Endodermal cell (in vitro differentiated cells): ENCODE measurements at regions not wholly inside any gene's neighbourhood (a gene's known extent, or its start where the extent isn't known, plus 50 kb on each side); places are given as distances from the start of the nearest gene placed in this dataset.

Experiments used
- DNase-seq: peaks from one replicate; pipeline ENCODE4 v3.0.0-alpha.2; 2017
- H3K27ac ChIP-seq: 2 replicates; pipeline ENCODE4 v1.5.1; 2013; ENCODE audit warnings: mild to moderate bottlenecking, low read depth, low read length, moderate library complexity
- H3K27me3 ChIP-seq: 2 replicates; pipeline ENCODE4 v1.6.1; 2013; ENCODE audit warnings: mild to moderate bottlenecking, low read length, moderate library complexity; ENCODE audit not compliant: insufficient read depth, control insufficient read depth, poor library complexity, severe bottlenecking
- H3K36me3 ChIP-seq: 2 replicates; pipeline ENCODE4 v1.7.0; 2013; ENCODE audit warnings: mild to moderate bottlenecking, low read length, moderate library complexity; ENCODE audit not compliant: control insufficient read depth, insufficient read depth
- H3K4me1 ChIP-seq: one replicate; pipeline ENCODE4 v1.7.0; 2013; ENCODE audit warnings: low read length; ENCODE audit not compliant: control insufficient read depth, insufficient read depth
- H3K4me3 ChIP-seq: 2 replicates; pipeline ENCODE4 v1.5.1; 2013; ENCODE audit warnings: mild to moderate bottlenecking, low read length, moderate library complexity
- H3K9ac ChIP-seq: 2 replicates; pipeline ENCODE4 v1.6.1; 2013; ENCODE audit warnings: mild to moderate bottlenecking, low read length, moderate library complexity; ENCODE audit not compliant: poor library complexity, severe bottlenecking; ENCODE audit errors: extremely low read depth
- H3K9me3 ChIP-seq: 2 replicates; pipeline ENCODE4 v1.6.1; 2013; ENCODE audit warnings: mild to moderate bottlenecking, low read length, moderate library complexity; ENCODE audit not compliant: control insufficient read depth
- H3K27ac Mint-ChIP-seq: 2 replicates; pipeline ENCODE4 v1.8.0; 2020; ENCODE audit warnings: mixed read lengths
- H3K27me3 Mint-ChIP-seq: 2 replicates; pipeline ENCODE4 v1.8.0; 2021; ENCODE audit warnings: mild to moderate bottlenecking, mixed read lengths; ENCODE audit not compliant: insufficient read depth
- H3K36me3 Mint-ChIP-seq: 2 replicates; pipeline ENCODE4 v1.8.0; 2020; ENCODE audit warnings: low read depth, mixed read lengths
- H3K4me1 Mint-ChIP-seq: 2 replicates; pipeline ENCODE4 v1.8.0; 2020; ENCODE audit warnings: mixed read lengths
- H3K4me3 Mint-ChIP-seq: 2 replicates; pipeline ENCODE4 v1.8.0; 2020; ENCODE audit warnings: mild to moderate bottlenecking, moderate library complexity, mixed read lengths
- H3K9me3 Mint-ChIP-seq: 2 replicates; pipeline ENCODE4 v1.8.0; 2020; ENCODE audit warnings: mild to moderate bottlenecking, mixed read lengths
- WGBS, 2 experiments: methylation state at CpG; one replicate each; pipeline versions ENCODE4 v1.1.5 to v1.1.7; 2013; ENCODE audit warnings: missing lambda C conversion rate in 2 of 2, mixed read lengths in 1 of 2; ENCODE audit not compliant: insufficient coverage in 1 of 2, insufficient read length in 1 of 2; 5-methylcytosine and 5-hydroxymethylcytosine counted together
- TF ChIP-seq, protein P1 (sequence below): fragments of 200-600 bp; sonication (generic); conservative IDR thresholded peaks from 2 replicates; pipeline ENCODE4 v1.5.0; 2021; ENCODE audit warnings: antibody characterized with exemption, mild to moderate bottlenecking

DNA sequence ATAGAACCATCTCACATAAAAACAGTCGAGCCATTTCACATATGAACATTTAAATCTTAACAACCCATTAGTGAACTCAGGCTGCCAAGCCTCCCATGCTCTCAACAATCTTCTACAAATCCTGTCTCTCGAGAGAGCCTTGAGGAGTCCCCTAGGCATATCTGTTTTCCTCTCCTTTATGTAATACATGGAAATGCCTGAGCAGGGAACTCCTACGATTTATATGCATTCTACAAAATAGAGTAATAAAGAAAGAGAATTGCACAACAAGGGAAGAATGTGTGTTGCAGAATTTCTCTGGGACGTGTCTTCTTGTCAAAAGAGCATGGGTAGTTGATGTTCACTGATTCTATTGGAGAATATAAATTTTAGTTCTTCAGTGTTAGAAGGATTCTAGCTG is 101.8 kb upstream of the VCX2 start:
- H3K36me3 Mint-ChIP-seq: peaks cover 2% of the 10 kb centered on the region
- H3K9me3 ChIP-seq: no peaks in the 10 kb centered on the region
- DNase-seq: no peak
- 92 to 100% methylated on average over 2 to 4 of the region's 4 CpGs for WGBS, 2 experiments
- H3K27me3 ChIP-seq: no peaks in the 10 kb centered on the region
- H3K27ac Mint-ChIP-seq: no peak overlapping the region
- H3K4me3 ChIP-seq: no peak overlapping the region
- H3K4me1 ChIP-seq: no peaks in the 10 kb centered on the region
- no peaks in the 10 kb centered on the region for H3K4me1 Mint-ChIP-seq
- no peaks in the 10 kb centered on the region for H3K36me3 ChIP-seq
- no peak overlapping the region for H3K4me3 Mint-ChIP-seq
- TF ChIP-seq, protein P1, sequence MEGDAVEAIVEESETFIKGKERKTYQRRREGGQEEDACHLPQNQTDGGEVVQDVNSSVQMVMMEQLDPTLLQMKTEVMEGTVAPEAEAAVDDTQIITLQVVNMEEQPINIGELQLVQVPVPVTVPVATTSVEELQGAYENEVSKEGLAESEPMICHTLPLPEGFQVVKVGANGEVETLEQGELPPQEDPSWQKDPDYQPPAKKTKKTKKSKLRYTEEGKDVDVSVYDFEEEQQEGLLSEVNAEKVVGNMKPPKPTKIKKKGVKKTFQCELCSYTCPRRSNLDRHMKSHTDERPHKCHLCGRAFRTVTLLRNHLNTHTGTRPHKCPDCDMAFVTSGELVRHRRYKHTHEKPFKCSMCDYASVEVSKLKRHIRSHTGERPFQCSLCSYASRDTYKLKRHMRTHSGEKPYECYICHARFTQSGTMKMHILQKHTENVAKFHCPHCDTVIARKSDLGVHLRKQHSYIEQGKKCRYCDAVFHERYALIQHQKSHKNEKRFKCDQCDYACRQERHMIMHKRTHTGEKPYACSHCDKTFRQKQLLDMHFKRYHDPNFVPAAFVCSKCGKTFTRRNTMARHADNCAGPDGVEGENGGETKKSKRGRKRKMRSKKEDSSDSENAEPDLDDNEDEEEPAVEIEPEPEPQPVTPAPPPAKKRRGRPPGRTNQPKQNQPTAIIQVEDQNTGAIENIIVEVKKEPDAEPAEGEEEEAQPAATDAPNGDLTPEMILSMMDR: no peak
- H3K27me3 Mint-ChIP-seq: no peaks in the 10 kb centered on the region
- H3K9me3 Mint-ChIP-seq: peaks cover 21% of the 10 kb centered on the region
- H3K27ac ChIP-seq: no peak overlapping the region
- H3K9ac ChIP-seq: no peak overlapping the region

GRCh38 chrX:8273451-8273895 is 102.4 kb upstream of the VCX2 start:
- no peaks in the 10 kb centered on the region for H3K36me3 ChIP-seq
- H3K4me1 Mint-ChIP-seq: no peaks in the 10 kb centered on the region
- no peak overlapping the region for H3K4me3 Mint-ChIP-seq
- no peaks in the 10 kb centered on the region for H3K27me3 Mint-ChIP-seq
- H3K4me1 ChIP-seq: no peaks in the 10 kb centered on the region
- H3K27me3 ChIP-seq: no peaks in the 10 kb centered on the region
- H3K9me3 ChIP-seq: no peaks in the 10 kb centered on the region
- no peak overlapping the region for H3K27ac ChIP-seq
- H3K36me3 Mint-ChIP-seq: peaks cover 2% of the 10 kb centered on the region
- H3K4me3 ChIP-seq: no peak overlapping the region
- no peak for DNase-seq
- TF ChIP-seq, protein P1: no peak
- no peak overlapping the region for H3K27ac Mint-ChIP-seq
- H3K9ac ChIP-seq: no peak overlapping the region
- H3K9me3 Mint-ChIP-seq: peaks cover 26% of the 10 kb centered on the region
- 88% methylated on average over 4 of the region's 5 CpGs; no CpG with 5 or more reads in 1 of the 2 experiments for WGBS, 2 experiments

DNA sequence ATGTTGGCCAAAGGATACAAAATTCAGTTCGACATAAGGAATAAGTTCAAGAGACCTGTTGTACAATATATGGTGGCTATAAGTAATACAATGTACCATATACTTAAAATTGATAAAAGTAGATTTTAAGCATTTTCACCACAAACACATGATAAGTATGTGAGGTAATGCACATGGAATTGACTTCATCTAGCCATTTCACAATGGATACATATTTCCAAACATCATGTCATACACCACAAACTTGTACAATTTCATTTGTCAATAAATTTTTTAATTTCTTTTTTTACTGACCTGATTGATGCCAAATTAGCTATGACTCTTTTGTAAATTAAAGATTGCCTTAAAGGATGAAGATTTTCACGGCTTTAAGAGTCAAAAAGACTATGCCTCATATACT is 103.1 kb upstream of the VCX2 start:
- Histone ChIP-seq H3K4me3 (no peak overlapping the region), H3K9me3 (no peaks in the 10 kb centered on the region), H3K36me3 (no peaks in the 10 kb centered on the region), H3K27me3 (no peaks in the 10 kb centered on the region), H3K9ac (no peak overlapping the region), H3K27ac (no peak overlapping the region), H3K4me1 (no peaks in the 10 kb centered on the region)
- Mint-ChIP-seq H3K4me1 (no peaks in the 10 kb centered on the region), H3K36me3 (peaks cover 2% of the 10 kb centered on the region), H3K9me3 (peaks cover 27% of the 10 kb centered on the region), H3K27me3 (no peaks in the 10 kb centered on the region), H3K4me3 (no peak overlapping the region), H3K27ac (no peak overlapping the region)
- no CpG with 5 or more reads among the region's 2 CpGs for WGBS, 2 experiments
- TF ChIP-seq, protein P1: no peak
- DNase-seq: no peak
